COLO668 (cell line): ENCODE measurements at regions not wholly inside any gene's neighbourhood (a gene's known extent, or its start where the extent isn't known, plus 50 kb on each side); places are given as distances from the start of the nearest gene placed in this dataset.

Source experiments
- DNase-seq: peaks from one replicate; lab custom pipeline; 2025; ENCODE audit not compliant: unreplicated experiment; lab: John Stamatoyannopoulos, UW

GRCh38 chr18:77970814-77971213, 721.2 kb downstream of the GALR1 start:
- DNase-seq = no peak

DNA sequence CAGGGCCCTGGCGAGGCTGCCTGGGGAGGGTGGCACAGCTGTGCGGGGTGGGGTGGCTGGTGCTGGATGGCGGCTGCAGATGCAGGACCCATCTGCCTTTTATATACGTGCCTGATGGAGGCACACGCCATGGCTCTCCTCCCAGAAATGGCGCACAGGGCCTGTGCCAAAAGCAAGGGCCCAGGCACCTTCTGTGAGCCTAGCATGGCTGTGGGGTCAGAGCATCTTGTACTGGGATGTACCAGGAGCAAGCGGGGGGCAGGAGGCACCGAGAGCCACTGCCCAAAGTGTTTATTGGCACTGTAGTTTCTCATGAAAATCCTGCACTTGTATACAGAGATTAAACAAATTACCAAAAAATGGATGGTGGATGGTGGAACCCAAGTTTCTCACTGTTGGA, 724.1 kb downstream of the GALR1 start:
- DNase-seq = no peak

- DNase-seq = no peak
Measured at GRCh38 chr18:77974329-77974728, 724.7 kb downstream of the GALR1 start.

- DNase-seq = no peak
Measured at GRCh38 chr18:77977331-77977730, 727.7 kb downstream of the GALR1 start.

DNA sequence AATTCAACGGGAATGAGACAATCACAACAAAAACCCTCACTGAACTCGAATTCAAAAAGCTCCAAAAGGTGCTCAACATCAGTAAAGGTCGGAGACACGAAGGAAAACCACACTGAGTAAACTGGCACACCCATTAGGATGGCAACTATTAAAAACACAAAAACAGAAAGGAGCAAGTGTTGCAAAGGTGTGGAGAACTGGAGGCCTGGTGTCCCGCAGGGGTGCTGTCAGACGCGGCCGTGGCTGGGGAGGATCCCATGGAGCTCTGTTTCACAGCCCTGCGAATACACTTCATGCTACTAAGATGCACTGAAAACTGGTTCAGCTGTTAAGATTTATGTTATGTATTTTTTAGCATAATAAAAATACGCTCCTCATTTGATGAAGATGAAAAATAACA, 730.6 kb downstream of the GALR1 start:
- DNase-seq = no peak

DNA sequence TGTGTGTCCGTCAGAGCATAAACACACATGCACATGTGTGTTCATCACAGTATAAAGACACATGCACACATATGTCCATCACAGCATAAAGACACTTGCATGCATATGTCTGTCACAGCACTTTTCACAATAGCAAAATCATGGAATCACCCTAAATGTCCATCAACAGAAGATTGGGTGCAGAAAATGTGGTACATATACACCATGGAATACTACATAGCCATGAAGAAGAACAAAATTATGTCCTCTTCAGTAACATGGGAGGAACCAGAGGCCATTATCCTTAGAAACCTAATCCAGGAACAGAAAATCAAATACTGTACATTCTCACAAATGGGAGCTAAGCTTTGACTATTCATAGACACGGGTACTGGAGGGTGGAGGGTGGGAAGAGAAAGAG, 732.2 kb downstream of the GALR1 start:
- no peak for DNase-seq

DNA sequence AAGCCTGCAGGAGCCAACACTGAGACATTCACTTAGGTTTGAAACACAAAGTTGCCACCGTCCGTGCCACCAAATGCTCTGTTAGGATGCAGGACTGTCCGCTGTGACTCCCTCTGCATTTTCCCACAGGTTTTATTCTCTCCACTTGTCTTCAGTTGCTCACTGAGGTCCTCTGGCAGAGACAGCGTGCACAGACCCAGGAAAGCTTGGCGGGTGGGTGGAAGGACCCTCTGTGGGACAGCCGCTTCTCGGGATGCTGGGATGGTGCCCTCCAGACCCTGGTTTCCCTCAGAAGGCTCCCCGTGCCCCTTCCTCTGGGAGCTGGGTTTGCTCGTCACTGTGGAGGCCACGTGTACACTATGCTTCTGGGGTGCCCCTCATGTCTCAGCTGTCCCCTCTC, 733.6 kb downstream of the GALR1 start:
- no peak for DNase-seq

DNA sequence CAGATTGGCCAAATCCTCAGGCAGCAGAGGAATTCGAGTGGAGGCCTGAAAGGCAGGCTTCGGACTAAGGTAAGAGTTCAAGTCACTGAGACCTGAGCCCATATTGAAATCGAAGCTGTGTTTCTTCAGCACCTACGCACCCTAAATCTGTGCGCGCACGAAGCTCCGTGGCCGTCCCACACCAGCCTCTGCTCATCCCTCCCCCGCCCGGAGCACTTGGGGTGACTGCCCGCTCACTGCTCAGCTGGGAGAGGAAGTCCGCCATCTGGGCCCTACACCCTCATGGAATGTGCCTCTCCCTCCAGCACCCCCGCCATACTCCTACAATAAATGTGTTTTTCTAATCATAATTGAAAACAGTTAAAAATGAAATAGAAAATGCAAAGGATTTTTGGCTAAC, 734.5 kb downstream of the GALR1 start:
- no peak for DNase-seq

DNA sequence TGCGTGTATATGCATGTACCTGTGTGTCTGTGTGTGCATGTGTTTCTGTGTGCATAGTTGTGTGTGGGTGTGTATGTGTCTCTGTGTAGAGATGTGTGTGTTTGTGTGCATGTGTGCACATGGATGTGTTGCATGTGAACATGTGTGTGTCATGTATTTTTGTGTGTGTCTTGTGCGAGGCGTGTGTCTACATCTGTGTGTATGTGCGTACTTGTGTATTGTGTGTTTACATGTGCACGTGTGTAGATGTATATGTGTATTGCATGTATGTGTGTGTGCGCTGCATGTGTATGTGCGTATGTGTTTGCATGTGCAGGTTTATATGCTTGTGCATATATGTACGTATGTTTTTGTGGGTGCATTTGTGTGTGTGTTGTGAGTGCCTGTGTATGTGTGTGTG, 735.2 kb downstream of the GALR1 start:
- no peak for DNase-seq

DNA sequence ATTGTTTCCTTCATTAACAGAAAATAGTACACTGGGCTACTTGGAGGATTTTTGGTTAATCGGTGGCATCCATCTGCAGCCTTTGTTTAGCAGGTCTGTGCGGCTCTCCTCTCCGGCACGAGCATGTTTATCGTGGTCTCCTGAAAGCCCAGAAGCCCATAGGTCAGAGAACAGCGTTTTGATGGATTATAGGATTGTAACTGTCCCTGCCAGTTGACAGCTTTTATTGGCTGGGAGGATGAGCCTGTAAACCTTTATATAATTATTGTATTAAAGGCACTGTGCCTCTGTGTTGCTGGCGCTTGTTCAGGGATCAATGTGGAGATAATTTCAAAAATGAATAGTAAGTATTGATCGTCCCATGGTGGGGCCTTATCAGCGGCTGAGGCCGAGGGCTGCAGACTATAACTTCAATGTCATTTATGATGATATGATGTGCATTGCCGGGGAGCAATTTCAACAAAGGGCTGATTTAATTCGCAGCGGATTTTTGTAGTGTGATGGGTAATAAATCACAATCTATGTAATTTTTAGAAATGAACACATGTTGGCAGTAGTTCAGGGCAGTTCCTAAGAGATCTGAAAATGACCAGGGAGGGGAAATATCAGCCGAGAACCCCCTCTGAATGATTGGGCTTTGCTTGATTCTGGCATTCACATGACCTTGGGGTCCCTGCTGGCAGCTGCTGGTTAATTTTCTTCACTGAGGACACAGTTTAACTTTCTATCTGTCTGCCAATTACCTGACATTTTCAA, 736.1 kb downstream of the GALR1 start:
- no peak for DNase-seq

DNA sequence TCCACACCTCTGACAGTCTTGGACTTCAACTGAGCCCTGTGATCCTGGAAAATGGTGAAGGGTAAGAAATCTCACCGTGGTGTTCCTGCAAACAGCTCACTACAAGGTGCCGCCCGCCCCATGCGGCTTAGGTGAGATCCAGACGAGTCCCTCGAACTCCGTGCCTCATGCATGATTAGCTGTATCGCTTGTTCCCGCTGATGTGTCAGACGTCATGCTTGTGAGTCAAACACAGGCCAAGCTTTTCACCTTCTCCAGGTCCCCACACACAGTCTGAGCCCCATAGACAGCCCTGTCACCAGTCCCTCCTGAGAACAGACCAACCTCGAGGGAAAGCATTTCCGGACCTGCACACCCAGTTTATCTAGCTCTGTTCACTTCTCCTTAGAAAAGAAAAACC, 740.5 kb downstream of the GALR1 start:
- no peak for DNase-seq

GRCh38 chr18:77990901-77991300, 741.3 kb downstream of the GALR1 start:
- no peak for DNase-seq

- no peak for DNase-seq
Measured at GRCh38 chr18:77992057-77992456, 742.4 kb downstream of the GALR1 start.

GRCh38 chr18:77993188-77993981, 743.7 kb downstream of the GALR1 start:
- no peak for DNase-seq

GRCh38 chr18:77995593-77995992, 745.9 kb downstream of the GALR1 start:
- no peak for DNase-seq

DNA sequence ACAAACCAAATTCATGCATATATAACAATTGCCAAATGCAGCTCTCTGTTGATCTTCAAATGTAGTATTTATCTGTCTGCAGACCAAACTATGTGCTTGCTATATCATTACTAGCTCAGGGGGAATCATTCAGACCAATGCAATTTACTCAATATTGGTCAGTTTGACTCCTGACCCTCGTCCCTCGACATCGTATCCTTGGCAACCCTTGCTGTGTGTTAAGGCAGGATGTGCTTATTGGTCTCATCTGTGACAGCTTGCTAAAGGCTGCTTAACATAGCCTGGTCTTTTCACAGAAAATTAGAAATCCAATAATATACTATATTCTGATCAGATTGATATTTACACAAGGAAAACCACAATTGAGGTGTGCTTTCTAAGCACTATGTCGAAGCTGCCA, 747.1 kb downstream of the GALR1 start:
- no peak for DNase-seq

- DNase-seq = no peak
Measured at GRCh38 chr18:78001811-78002210, 752.2 kb downstream of the GALR1 start.

- DNase-seq = no peak
Measured at GRCh38 chr18:78006006-78006773, 756.5 kb downstream of the GALR1 start.

DNA sequence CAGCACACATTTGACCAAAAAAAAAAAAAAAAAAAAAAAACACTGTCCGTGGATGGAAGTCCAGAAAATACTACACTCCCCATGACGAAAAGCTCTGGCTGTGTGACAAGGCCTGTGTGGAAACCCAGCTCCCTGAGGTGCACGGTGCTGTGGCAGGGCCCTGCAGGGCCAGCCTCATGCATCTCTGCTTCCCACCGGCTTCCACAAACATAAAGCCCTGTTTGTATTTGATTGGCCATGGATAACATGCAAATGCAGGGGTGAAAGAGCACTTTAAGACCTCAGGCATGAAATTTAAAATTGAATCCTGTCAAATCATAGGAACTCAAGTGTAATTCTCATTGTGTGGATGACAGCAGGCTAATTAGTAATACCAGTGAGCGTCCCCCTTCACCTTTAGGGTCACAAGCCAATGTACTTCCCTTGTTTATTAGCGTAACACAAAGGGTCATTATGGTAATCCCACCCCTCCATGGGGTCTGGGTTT, 757.2 kb downstream of the GALR1 start:
- no peak for DNase-seq

DNA sequence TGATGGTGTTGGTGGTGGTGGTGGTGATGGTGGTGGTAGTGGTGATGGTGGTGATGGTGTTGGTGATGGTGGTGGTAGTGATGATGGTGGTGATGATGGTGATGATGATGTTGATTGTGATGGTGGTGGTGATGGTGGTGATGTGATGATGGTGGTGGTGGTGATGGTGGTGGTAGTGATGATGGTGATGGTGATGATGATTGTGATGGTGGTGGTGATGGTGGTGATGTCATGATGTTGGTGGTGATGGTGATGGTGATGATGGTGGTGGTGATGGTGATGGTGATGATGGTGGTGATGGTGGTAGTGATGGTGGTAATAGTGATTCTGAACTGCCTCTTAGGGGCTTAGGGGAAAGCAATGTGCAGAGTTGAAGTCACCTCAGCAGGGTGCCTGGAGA, 760.7 kb downstream of the GALR1 start:
- no peak for DNase-seq

- no peak for DNase-seq
Measured at GRCh38 chr18:78017869-78018268, 768.2 kb downstream of the GALR1 start.

- DNase-seq = no peak
Measured at GRCh38 chr18:78021196-78021595, 771.5 kb downstream of the GALR1 start.
